ENCODE measurements at regions not wholly inside any gene's neighbourhood (a gene's known extent, or its start where the extent isn't known, plus 50 kb on each side); places are given as distances from the start of the nearest gene placed in this dataset.

GRCh38 chr2:16588565-16588964, 77.1 kb downstream of the CYRIA start:
- Histone ChIP-seq H3K27me3 (ENCODE audit: control insufficient read depth in 1 of 2, insufficient read depth in 2 of 2, low read length in 2 of 2) (no peaks in the 10 kb centered on the region), H3K4me3 (ENCODE audit: low read depth in 1 of 2, low read length in 2 of 2) (no peak overlapping the region), H3K9ac (ENCODE audit: low read length) (no peak overlapping the region), H3K36me3 (ENCODE audit: insufficient read depth, low read length) (peaks cover under 1% of the 10 kb centered on the region), H3K27ac (ENCODE audit: low read depth, low read length) (no peak overlapping the region), H3K4me1 (ENCODE audit: insufficient read depth, low read length) (no peaks in the 10 kb centered on the region), H3K9me3 (ENCODE audit: low read length) (no peaks in the 10 kb centered on the region)

GRCh38 chr2:16587601-16588000, 78.0 kb downstream of the CYRIA start:
- Histone ChIP-seq H3K4me3 (ENCODE audit: low read depth in 1 of 2, low read length in 2 of 2) (no peak overlapping the region), H3K36me3 (ENCODE audit: insufficient read depth, low read length) (peaks cover 5% of the 10 kb centered on the region), H3K27me3 (ENCODE audit: control insufficient read depth in 1 of 2, insufficient read depth in 2 of 2, low read length in 2 of 2) (no peaks in the 10 kb centered on the region), H3K4me1 (ENCODE audit: insufficient read depth, low read length) (no peaks in the 10 kb centered on the region), H3K27ac (ENCODE audit: low read depth, low read length) (no peak overlapping the region), H3K9ac (ENCODE audit: low read length) (no peak overlapping the region), H3K9me3 (ENCODE audit: low read length) (no peaks in the 10 kb centered on the region)

GRCh38 chr2:16584824-16585540, 80.7 kb downstream of the CYRIA start:
- H3K9me3 ChIP-seq (ENCODE audit: low read length) = no peaks in the 10 kb centered on the region
- no peaks in the 10 kb centered on the region for H3K4me1 ChIP-seq (ENCODE audit: insufficient read depth, low read length)
- no peaks in the 10 kb centered on the region for H3K27me3 ChIP-seq (ENCODE audit: control insufficient read depth in 1 of 2, insufficient read depth in 2 of 2, low read length in 2 of 2)
- peaks cover 5% of the 10 kb centered on the region for H3K36me3 ChIP-seq (ENCODE audit: insufficient read depth, low read length)
- H3K9ac ChIP-seq (ENCODE audit: low read length) = no peak overlapping the region
- H3K27ac ChIP-seq (ENCODE audit: low read depth, low read length) = no peak overlapping the region
- H3K4me3 ChIP-seq (ENCODE audit: low read depth in 1 of 2, low read length in 2 of 2) = no peak overlapping the region

GRCh38 chr2:16584084-16584483, 81.5 kb downstream of the CYRIA start:
- Histone ChIP-seq H3K9ac (ENCODE audit: low read length) (no peak overlapping the region), H3K9me3 (ENCODE audit: low read length) (no peaks in the 10 kb centered on the region), H3K27ac (ENCODE audit: low read depth, low read length) (no peak overlapping the region), H3K4me1 (ENCODE audit: insufficient read depth, low read length) (no peaks in the 10 kb centered on the region), H3K27me3 (ENCODE audit: control insufficient read depth in 1 of 2, insufficient read depth in 2 of 2, low read length in 2 of 2) (no peaks in the 10 kb centered on the region), H3K4me3 (ENCODE audit: low read depth in 1 of 2, low read length in 2 of 2) (no peak overlapping the region), H3K36me3 (ENCODE audit: insufficient read depth, low read length) (peaks cover 5% of the 10 kb centered on the region)

DNA sequence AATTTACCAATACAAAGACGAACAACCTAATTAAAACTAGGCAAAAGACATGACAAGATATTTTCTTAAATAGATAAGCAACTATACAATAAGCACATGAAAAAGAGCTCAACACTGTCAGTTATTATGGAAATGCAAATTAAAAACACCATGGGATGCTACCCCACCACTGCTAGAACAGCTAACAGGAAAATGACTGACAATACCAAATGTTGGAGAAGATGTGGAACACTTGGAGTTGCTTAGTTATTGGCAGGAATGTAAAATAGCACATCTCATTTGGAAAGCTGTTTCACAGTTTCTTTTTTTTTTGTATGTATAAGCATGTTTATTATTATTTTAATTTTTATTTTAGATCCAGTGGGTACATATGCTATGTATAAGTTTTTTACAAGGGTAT, 84.4 kb downstream of the CYRIA start:
- Histone ChIP-seq H3K27ac (ENCODE audit: low read depth, low read length) (no peak overlapping the region), H3K4me1 (ENCODE audit: insufficient read depth, low read length) (no peaks in the 10 kb centered on the region), H3K9me3 (ENCODE audit: low read length) (no peaks in the 10 kb centered on the region), H3K27me3 (ENCODE audit: control insufficient read depth in 1 of 2, insufficient read depth in 2 of 2, low read length in 2 of 2) (no peaks in the 10 kb centered on the region), H3K4me3 (ENCODE audit: low read depth in 1 of 2, low read length in 2 of 2) (no peak overlapping the region), H3K9ac (ENCODE audit: low read length) (no peak overlapping the region), H3K36me3 (ENCODE audit: insufficient read depth, low read length) (peaks cover 5% of the 10 kb centered on the region)

DNA sequence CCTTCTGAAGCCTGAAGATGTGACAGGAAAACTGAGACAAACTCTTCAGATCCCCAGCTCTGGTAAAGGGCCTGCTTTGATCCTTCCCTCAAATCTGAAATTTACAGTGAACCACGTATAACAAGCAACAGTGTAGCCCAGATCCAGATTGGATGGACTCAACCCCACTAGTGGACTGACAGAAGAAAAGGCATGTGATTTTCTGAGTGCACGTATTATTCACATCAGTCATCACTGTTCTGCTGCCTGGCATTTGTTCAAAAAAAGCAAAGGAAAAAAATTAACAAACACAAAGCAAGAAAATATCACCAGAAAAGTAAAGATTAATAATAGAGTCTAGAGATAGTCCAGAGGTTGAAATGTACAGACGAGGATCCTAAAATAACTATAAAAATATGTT, 87.6 kb downstream of the CYRIA start:
- Histone ChIP-seq H3K4me1 (ENCODE audit: insufficient read depth, low read length) (no peaks in the 10 kb centered on the region), H3K9ac (ENCODE audit: low read length) (no peak overlapping the region), H3K36me3 (ENCODE audit: insufficient read depth, low read length) (no peaks in the 10 kb centered on the region), H3K27ac (ENCODE audit: low read depth, low read length) (no peak overlapping the region), H3K4me3 (ENCODE audit: low read depth in 1 of 2, low read length in 2 of 2) (no peak overlapping the region), H3K9me3 (ENCODE audit: low read length) (no peaks in the 10 kb centered on the region), H3K27me3 (ENCODE audit: control insufficient read depth in 1 of 2, insufficient read depth in 2 of 2, low read length in 2 of 2) (no peaks in the 10 kb centered on the region)

DNA sequence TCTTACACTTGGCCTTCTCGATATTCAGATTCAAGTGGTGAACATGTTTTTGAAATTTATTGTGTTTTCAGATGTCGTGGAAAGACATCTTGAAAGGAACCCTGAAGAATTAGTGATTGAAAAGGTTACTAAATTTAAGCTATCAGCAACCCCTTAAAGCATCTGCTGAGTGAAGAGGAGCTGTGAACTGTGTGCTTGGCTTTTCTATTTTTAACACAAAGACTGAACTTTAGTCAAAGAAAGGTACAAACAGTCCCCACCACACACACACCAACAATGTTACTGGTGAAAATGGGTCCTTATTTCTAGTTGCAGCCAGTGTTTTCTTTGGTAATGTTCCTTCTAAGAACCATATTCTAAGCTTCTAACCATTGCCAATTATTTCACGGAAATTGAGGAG, 95.1 kb downstream of the CYRIA start:
- Histone ChIP-seq H3K9ac (ENCODE audit: low read length) (no peak overlapping the region), H3K9me3 (ENCODE audit: low read length) (no peaks in the 10 kb centered on the region), H3K27me3 (ENCODE audit: control insufficient read depth in 1 of 2, insufficient read depth in 2 of 2, low read length in 2 of 2) (no peaks in the 10 kb centered on the region), H3K4me3 (ENCODE audit: low read depth in 1 of 2, low read length in 2 of 2) (no peak overlapping the region), H3K27ac (ENCODE audit: low read depth, low read length) (no peak overlapping the region), H3K4me1 (ENCODE audit: insufficient read depth, low read length) (peaks cover 4% of the 10 kb centered on the region), H3K36me3 (ENCODE audit: insufficient read depth, low read length) (no peaks in the 10 kb centered on the region)

- peaks cover 4% of the 10 kb centered on the region for H3K4me1 ChIP-seq (ENCODE audit: insufficient read depth, low read length)
- H3K9ac ChIP-seq (ENCODE audit: low read length) = no peak overlapping the region
- H3K27ac ChIP-seq (ENCODE audit: low read depth, low read length) = no peak overlapping the region
- no peaks in the 10 kb centered on the region for H3K27me3 ChIP-seq (ENCODE audit: control insufficient read depth in 1 of 2, insufficient read depth in 2 of 2, low read length in 2 of 2)
- no peak overlapping the region for H3K4me3 ChIP-seq (ENCODE audit: low read depth in 1 of 2, low read length in 2 of 2)
- peaks cover 7% of the 10 kb centered on the region for H3K36me3 ChIP-seq (ENCODE audit: insufficient read depth, low read length)
- no peaks in the 10 kb centered on the region for H3K9me3 ChIP-seq (ENCODE audit: low read length)
Observed at GRCh38 chr2:16568998-16569784, 96.4 kb downstream of the CYRIA start.

DNA sequence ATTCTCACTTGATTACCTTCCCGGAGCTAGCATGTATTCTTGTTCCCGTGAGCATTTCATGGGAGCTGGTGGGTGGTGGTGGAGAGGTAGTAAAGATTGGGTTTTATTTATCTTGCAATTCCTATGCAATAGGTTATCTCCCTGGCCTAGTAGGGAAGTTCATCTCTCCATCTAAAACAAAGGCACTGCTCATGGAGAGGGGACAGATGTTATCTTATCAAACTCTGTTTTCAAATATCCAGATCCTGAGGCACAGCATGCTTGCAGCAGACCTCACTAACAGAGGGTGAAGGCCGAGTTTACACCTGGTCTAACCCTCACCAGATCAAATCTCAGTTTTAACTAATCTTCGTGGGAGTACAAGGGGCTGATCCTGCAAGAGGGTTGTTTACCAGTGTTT, 98.9 kb downstream of the CYRIA start:
- Histone ChIP-seq H3K9ac (ENCODE audit: low read length) (no peak overlapping the region), H3K4me1 (ENCODE audit: insufficient read depth, low read length) (peaks cover 4% of the 10 kb centered on the region), H3K4me3 (ENCODE audit: low read depth in 1 of 2, low read length in 2 of 2) (no peak overlapping the region), H3K27ac (ENCODE audit: low read depth, low read length) (no peak overlapping the region), H3K9me3 (ENCODE audit: low read length) (no peaks in the 10 kb centered on the region), H3K36me3 (ENCODE audit: insufficient read depth, low read length) (peaks cover 19% of the 10 kb centered on the region), H3K27me3 (ENCODE audit: control insufficient read depth in 1 of 2, insufficient read depth in 2 of 2, low read length in 2 of 2) (no peaks in the 10 kb centered on the region)

DNA sequence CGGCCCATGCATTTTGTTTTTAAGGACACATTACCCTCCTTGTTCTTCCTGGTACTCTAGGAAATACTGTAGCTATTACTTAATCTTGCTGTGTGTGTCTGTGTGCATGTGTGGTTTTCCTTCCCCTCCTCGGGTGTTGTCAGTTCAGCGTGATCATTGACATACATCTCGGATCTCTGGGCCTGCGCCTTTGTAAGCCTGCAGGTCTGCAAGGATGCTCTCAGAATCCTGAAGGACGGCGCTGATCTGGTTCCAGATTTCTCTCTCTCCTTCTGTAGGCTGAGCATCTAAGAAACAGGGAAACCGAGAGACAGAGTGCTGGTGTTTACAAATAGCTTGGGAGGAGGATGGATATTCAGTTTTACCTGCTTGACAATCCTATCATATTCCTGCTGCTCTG, 100.2 kb downstream of the CYRIA start:
- H3K9me3 ChIP-seq (ENCODE audit: low read length) = no peaks in the 10 kb centered on the region

GRCh38 chr2:16561676-16562075, 104.0 kb downstream of the CYRIA start:
- Histone ChIP-seq H3K4me3 (ENCODE audit: low read depth in 1 of 2, low read length in 2 of 2) (no peak overlapping the region), H3K9me3 (ENCODE audit: low read length) (no peaks in the 10 kb centered on the region), H3K9ac (ENCODE audit: low read length) (no peak overlapping the region), H3K36me3 (ENCODE audit: insufficient read depth, low read length) (peaks cover 63% of the 10 kb centered on the region), H3K4me1 (ENCODE audit: insufficient read depth, low read length) (peaks cover 3% of the 10 kb centered on the region), H3K27me3 (ENCODE audit: control insufficient read depth in 1 of 2, insufficient read depth in 2 of 2, low read length in 2 of 2) (no peaks in the 10 kb centered on the region), H3K27ac (ENCODE audit: low read depth, low read length) (no peak overlapping the region)

More for the DNA sequence above, 100.2 kb downstream of the CYRIA start:
- no peaks in the 10 kb centered on the region for H3K27me3 ChIP-seq (ENCODE audit: control insufficient read depth in 1 of 2, insufficient read depth in 2 of 2, low read length in 2 of 2)
- no peak overlapping the region for H3K27ac ChIP-seq (ENCODE audit: low read depth, low read length)
- no peak overlapping the region for H3K4me3 ChIP-seq (ENCODE audit: low read depth in 1 of 2, low read length in 2 of 2)
- H3K9ac ChIP-seq (ENCODE audit: low read length) = no peak overlapping the region
- peaks cover 31% of the 10 kb centered on the region for H3K36me3 ChIP-seq (ENCODE audit: insufficient read depth, low read length)
- peaks cover 4% of the 10 kb centered on the region for H3K4me1 ChIP-seq (ENCODE audit: insufficient read depth, low read length)

GRCh38 chr2:16561251-16561650, 104.4 kb downstream of the CYRIA start:
- Histone ChIP-seq H3K9ac (ENCODE audit: low read length) (no peak overlapping the region), H3K27ac (ENCODE audit: low read depth, low read length) (no peak overlapping the region), H3K9me3 (ENCODE audit: low read length) (no peaks in the 10 kb centered on the region), H3K36me3 (ENCODE audit: insufficient read depth, low read length) (peaks cover 68% of the 10 kb centered on the region), H3K27me3 (ENCODE audit: control insufficient read depth in 1 of 2, insufficient read depth in 2 of 2, low read length in 2 of 2) (no peaks in the 10 kb centered on the region), H3K4me1 (ENCODE audit: insufficient read depth, low read length) (no peaks in the 10 kb centered on the region), H3K4me3 (ENCODE audit: low read depth in 1 of 2, low read length in 2 of 2) (no peak overlapping the region)
